Sigmoid colon (tissue), 4 donors: ENCODE measurements at regions not wholly inside any gene's neighbourhood (a gene's known extent, or its start where the extent isn't known, plus 50 kb on each side); places are given as distances from the start of the nearest gene placed in this dataset.

ENCODE experiments used
- CTCF ChIP-seq, 4 experiments: fragments of 450-650 bp in 3 of 4; fragments of 200-600 bp in 1 of 4; IDR thresholded peaks; one replicate each; pipeline ENCODE4 v1.5.1; 2016 to 2019; ENCODE audit warnings: antibody characterized with exemption in 4 of 4, mild to moderate bottlenecking in 3 of 4, moderate library complexity in 2 of 4
- EP300 ChIP-seq, 4 donors: sonication (generic); formaldehyde crosslinking; IDR thresholded peaks; one replicate each; pipeline ENCODE4 v1.6.1; 2017; ENCODE audit warnings: antibody characterized with exemption in 4 of 4
- POLR2A ChIP-seq, 2 donors: fragments of 450-650 bp; IDR thresholded peaks; one replicate each; pipeline ENCODE4 v1.6.1; 2016; ENCODE audit warnings: antibody characterized with exemption in 2 of 2, mild to moderate bottlenecking in 2 of 2, moderate library complexity in 2 of 2

DNA sequence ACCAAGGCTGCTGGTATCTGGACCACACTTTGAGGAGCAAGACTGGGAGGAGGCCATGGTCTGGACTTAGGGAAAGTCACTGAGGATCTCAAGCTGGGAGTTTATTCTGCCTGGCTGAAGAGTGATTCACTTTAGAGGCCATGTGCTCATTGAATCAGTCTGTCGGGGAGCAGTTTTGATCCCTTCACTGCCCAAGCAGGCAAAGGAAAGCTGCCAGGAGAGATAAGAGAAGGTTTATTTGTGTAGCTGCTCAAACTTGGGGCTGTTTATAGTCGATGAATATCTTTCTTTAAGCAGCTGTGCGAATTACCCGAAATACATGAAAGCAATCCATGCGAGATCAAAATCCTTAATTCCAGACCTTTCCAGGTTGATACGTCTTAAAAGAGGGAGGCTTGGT is 544.4 kb upstream of the EEF2KMT start:
- TF ChIP-seq POLR2A (IDR thresholded peaks at IDR 0.05) (no peak), CTCF (IDR thresholded peaks at IDR 0.05) (no peak), EP300 (IDR thresholded peaks at IDR 0.05) (no peak)
